DMS53 treated with DMSO at 0.1 percent for 48 hours (cell line): ENCODE measurements at regions not wholly inside any gene's neighbourhood (a gene's known extent, or its start where the extent isn't known, plus 50 kb on each side); places are given as distances from the start of the nearest gene placed in this dataset.

Source experiments
- DNase-seq: peaks from one replicate; lab custom pipeline; 2025; ENCODE audit not compliant: unreplicated experiment; lab: John Stamatoyannopoulos, UW

- DNase-seq = no peak
Observed at GRCh38 chr13:50299546-50300249, 284.5 kb downstream of the KCNRG start.

GRCh38 chr13:50303963-50304721 is 288.9 kb downstream of the KCNRG start:
- DNase-seq = no peak

- DNase-seq = no peak
Observed at GRCh38 chr13:50306156-50306555, 290.9 kb downstream of the KCNRG start.

GRCh38 chr13:50309318-50309717 is 294.1 kb downstream of the KCNRG start:
- DNase-seq = no peak

- no peak for DNase-seq
Observed at GRCh38 chr13:50309882-50310594, 294.8 kb downstream of the KCNRG start.

- DNase-seq = no peak
Observed at GRCh38 chr13:50310734-50311133, 295.5 kb downstream of the KCNRG start.

GRCh38 chr13:50318887-50319286 is 303.6 kb downstream of the KCNRG start:
- DNase-seq = no peak

- DNase-seq = peak; percentile 45
Observed at GRCh38 chr13:50319635-50320255, 304.5 kb downstream of the KCNRG start.

GRCh38 chr13:50320271-50320862 is 305.1 kb downstream of the KCNRG start:
- DNase-seq = peak; percentile 69

- DNase-seq = no peak
Observed at GRCh38 chr13:50322006-50322405, 306.8 kb downstream of the KCNRG start.

- no peak for DNase-seq
Observed at GRCh38 chr13:50323440-50324065, 308.3 kb downstream of the KCNRG start.

- no peak for DNase-seq
Observed at GRCh38 chr13:50326271-50326670, 311.0 kb downstream of the KCNRG start.

GRCh38 chr13:50326811-50327210 is 311.6 kb downstream of the KCNRG start:
- no peak for DNase-seq

GRCh38 chr13:50334115-50334778 is 319.0 kb downstream of the KCNRG start:
- no peak for DNase-seq

- no peak for DNase-seq
Observed at GRCh38 chr13:50334944-50335343, 319.7 kb downstream of the KCNRG start.

- no peak for DNase-seq
Observed at GRCh38 chr13:50339271-50339670, 324.0 kb downstream of the KCNRG start.

- DNase-seq = no peak
Observed at GRCh38 chr13:50340146-50340545, 324.9 kb downstream of the KCNRG start.

- no peak for DNase-seq
Observed at GRCh38 chr13:50340551-50341287, 325.5 kb downstream of the KCNRG start.

- no peak for DNase-seq
Observed at GRCh38 chr13:50341526-50341925, 326.3 kb downstream of the KCNRG start.
